Activated CD4-positive, CD25-positive, alpha-beta regulatory T cell (primary cell): ENCODE measurements at regions not wholly inside any gene's neighbourhood (a gene's known extent, or its start where the extent isn't known, plus 50 kb on each side); places are given as distances from the start of the nearest gene placed in this dataset.
A peak's percentile ranks its signal among the peaks of the same experiment; 100 is the strongest.
"Not testable (repeated sequence)": the region's sequence is repeated elsewhere in the genome, so short reads cannot be mapped to it uniquely, and the experiment has no call there.

Experiments
- DNase-seq, 4 experiments: peaks; one replicate each; lab custom pipeline; 2025; lab: John Stamatoyannopoulos, UW

DNA sequence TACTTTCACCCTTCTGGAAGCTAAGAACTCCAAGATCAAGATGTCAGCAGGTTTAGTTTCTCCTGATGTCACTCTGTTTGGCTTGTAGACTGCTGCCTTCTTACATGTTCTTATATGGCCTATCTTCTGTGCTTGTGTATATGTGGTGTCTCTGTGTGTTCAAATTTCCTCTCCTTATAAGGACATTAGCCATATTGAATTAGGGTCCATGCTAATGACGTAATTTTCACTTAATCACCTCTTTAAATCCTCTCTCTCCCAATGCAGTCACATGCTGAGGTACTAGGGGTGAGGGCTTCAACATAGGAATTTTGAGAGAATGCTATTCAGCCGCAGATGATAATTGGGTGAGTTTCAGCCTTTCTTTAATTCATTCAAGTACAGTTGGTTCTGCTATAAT lies 458.3 kb upstream of the SYT4 start:
- DNase-seq: no peak

DNA sequence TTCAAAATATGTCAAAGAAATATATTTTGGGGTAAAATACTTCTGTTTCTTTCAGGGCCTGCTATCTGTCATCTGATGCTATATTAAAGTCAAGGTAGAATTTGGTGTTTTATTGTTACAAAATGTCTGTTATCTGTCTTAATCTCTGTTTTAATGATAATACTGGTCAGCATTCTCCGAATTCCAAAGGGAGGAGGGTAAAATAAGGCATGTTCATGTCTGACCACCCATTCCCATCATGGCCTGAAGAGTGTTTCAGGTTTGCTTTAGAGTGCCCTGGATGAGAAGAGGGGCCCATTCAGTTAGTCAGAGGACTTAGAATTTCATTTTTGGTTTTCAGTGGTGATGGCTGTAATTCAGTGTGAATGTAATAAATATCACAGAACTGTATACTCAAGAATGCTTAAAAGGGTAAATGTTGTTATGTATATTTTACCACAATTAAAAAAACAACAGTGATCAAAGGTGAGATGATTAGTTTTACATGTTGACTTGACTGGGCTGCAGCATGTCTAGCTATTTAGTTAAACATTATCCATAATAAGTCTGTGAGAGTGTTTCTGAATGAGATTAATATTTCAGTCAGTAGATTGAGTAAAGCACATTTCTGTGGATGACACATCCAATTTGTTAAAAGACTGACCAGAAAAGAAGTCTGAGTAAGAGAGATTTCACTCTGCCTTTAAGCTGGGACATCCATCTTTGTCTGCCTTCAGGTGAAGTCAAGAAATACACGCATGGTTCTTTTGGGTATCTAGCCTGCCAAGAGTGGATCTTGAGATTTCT lies 467.9 kb upstream of the SYT4 start:
- no peak for DNase-seq

DNA sequence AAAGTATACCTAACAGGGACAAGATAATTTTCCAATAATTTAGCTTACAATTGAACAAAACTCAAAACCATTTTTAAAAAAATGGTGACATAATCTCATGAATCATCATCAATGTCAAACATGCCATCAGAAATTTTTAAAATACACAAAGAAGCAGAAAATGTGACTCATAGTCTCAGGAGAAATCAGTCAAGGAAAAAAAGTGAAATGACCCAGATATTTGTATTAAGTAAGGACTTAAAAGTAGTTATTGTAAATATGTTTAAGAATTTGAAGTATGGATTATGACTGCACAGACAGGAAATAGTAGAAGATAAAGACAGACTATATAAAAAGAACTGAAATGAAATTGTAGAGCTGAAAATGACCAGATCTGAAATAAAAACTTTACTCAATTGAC lies 473.9 kb upstream of the SYT4 start:
- no peak for DNase-seq

DNA sequence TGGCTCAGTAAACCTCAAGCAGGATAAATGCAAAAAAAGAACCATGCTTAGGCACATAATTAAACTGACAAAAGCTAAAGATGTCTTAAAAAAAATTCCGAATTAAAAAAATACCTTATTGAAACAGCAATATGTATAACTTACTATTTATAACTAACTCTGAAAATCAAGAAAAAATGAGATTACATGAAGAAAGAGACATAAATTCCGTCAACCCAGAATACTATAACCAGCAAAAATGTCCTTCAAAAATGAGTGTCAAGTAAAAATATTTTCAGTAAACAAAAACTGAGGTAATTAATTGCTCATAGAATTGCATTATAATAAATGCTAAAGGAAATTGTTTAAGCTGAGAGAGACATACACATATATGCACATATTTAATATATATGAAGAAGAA lies 474.5 kb upstream of the SYT4 start:
- DNase-seq: no peak

DNA sequence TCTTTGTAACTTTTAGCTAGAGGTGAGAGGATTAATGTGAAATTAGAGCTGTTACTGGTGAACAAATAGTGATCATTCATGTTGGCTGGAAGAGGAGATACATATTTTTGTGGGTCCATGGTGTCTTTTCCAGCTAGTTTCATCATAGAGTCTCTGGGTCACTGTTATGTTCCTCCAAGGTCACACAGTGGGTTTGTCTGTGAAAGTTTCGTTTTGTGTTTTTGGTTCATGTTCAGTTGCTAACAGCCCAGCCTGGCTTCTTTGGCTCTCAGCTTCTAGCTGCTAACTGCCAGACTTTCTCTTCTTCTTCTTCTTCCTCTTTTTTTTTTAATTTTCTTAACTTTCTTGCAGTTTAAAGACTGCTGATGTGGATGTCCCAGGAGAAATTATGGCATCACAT lies 480.0 kb upstream of the SYT4 start:
- DNase-seq: no peak

DNA sequence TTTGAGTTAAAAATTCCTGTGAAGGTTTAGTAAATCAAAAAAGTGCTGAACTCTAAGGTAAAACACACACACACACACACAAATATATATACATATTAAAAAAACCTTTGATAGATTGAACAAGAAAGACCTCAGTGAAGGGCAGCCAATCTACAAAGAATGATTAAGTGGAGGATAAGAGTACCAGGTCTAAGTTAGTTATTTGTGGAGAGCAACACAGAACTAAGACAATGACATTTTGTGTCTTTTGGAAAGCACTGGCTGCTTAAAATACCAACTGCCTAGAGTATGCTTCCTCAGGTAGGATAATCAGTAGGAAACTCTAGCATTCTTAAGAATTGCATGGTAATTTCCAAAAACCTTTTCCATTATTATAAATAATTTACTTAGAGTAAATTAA lies 481.4 kb upstream of the SYT4 start:
- DNase-seq: no peak

DNA sequence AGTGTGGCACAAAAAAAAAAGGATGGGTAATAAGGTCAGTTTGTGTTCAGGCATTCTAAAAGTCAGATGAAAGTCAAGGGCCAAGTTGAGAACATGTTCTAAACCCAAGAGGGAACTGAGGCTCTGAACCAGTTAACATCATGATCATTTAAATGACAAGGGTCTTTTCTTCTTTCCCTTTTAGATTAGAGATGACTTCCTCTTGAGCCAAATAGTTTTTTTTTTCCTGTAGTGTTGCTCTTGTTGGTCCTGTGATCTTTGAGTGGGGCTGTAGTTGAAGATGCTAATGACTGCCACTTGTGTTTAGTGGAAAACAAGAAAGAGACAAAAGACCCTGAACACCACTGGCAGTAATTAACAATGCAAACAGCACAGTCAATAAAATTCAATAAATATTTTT lies 482.7 kb upstream of the SYT4 start:
- no peak for DNase-seq

DNA sequence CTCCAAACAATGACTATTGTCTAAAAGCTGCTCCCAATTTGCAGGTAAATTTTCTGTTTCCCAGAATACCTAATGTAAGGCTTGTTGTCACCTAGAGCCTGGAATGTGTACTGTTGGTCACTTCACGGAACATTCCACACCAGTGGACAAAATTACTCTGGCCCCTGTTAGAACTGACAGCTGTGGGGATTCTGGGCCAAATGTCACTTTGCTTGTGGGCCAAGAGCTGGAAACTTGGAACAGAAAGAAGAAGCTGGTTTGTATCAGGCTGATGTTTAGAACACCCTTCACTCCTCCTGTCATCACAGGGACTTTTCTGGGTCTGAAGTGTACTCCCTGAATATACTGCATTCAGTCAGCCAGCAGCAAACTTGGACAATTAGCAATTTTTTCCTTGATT lies 495.6 kb upstream of the SYT4 start:
- no peak for DNase-seq

DNA sequence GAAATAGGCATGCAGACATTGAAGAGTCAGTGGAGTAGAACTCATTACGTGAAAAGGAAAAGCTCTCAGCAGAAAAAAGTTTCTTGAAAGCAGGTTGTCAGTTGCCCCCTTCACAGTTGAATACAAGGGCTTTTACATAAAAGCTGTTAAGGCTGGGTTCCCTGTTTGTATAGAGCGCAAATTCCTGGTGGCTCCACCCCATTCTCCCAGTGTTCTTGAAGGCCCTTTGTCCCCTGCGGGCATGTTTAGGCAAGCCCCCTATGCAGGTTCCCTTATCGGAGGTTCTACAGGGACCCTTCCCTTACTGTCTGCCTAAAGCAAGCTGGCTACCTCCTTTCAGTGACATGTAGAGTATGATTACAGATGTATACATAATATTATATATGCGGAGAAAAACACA lies 497.2 kb upstream of the SYT4 start:
- DNase-seq: peak in 1 of 4 experiments; percentile 0

DNA sequence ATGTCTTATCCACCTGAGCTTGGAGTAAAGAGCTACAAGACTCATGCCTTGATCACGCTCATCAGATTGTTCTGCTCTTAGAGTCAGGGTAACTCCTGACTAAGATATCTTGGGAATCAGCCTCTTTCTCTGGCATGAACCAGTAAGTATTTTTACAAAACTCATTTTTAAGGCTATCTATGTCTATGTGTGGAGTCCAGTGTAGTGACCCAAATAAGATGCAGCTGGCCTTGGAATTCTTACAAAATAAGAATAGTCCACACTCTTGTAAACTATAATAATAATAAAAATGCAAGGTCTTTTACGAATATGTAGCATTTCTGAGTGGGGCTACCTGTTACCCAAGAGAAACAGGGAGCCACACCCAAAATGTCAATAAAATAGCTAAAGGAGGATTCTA lies 498.3 kb upstream of the SYT4 start:
- no peak for DNase-seq

DNA sequence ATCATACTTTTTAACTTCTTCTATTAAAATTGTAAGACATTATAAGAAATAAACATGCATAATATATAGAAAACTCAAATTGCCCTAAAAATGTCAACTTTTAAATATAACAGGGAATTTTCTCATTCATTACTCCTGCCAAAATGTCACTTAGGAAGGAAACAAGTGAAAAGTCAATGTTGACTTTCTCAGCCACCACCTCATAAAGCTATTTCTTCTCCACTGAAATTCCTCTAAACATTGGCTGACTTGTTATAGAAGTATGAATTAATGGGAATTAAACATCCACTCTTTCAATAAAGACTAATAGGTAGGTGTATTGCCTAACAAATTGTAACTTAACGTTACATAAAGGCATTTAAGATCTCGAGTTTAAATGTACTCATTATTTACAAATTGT lies 499.7 kb upstream of the SYT4 start:
- DNase-seq: no peak

DNA sequence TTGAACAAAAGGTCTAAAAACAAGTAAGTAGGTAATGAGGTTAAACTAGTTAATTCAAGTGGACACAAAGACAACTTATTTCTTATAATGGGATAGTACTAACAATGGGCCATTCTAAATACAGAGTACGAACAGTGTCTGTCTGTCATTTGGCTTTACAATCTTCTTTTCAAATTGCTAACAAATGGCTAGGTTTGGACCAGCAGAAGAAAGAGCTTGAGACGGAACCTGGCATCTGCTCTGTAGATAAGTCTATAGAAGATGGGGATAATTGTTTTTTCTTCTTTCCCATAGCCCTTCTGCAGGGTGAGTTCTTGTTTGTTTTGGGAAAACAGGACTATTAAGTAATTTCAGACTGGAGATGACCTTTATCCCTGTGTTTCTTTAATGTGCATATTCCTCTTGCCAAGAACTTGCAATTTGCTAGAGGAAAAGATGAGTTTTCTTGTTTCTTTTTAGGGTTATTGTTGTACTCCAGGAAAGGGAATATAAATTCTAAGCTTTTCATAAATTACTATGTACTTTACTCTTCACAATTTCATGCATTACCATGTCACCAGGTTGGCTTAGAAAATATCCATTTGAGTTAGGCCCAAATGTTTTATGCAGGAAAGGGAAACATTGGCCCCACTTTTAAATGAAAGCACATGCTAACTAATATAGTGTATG lies 500.5 kb upstream of the SYT4 start:
- DNase-seq: no peak

DNA sequence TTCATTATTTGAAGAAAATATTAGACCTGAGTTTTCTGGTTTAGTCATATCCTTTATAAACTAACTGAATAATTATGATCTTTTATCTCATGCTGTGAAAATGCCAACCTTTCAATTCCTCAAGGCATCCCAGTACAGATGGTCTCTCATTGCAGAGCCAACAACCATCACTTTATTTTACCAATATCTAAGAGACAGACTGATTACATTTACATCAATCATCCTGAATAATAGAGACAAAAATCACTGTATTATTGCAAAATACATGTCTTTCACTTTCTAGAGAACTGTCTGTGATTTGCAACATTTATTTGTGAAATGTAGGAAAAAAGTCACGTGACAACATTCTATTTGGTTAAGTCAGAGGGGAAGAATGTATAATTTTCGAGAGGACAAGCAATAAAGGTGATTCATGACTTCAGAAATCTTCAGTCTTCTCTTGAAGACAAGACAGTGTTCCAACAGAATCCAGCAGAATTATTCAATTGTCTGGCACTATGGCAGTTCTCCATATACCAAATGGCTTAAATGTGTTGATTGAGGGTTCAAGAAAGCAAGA lies 503.6 kb upstream of the SYT4 start:
- DNase-seq: no peak

DNA sequence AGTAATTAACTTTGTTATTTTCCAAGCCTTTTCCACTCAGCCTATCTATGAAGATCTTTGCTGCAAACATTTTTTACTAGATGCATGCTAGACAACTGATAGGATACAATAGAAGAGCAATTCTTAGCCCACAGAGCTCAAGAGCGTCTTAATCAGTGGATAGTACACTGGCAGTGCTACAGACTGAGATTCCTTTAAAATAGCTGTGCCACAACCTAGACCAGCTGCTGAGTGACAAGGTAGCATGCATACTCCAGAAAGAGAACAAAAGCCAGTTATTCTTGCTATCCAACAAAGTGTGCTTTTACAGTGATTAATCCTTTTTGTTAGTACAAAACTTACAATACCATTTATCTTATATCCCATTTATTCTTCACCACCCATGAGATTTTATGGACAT lies 507.9 kb upstream of the SYT4 start:
- no peak for DNase-seq

DNA sequence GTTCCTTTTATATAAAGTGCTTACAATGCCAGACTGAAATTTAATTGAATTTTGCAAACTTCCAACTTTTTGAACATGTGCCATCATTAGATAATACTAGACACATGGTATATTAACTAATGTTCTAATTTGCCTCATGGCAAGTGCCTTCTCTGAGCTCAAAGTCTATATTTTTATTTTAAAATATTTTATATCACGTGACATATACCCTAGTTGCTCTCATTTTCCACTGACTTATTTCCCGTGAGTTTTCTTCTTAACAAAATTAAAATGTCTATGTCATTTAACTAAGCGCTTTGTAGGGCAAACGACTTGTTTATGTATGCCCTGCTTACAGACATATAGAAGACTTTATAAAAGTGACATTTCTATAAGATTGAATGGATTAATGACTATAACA lies 509.6 kb upstream of the SYT4 start:
- no peak for DNase-seq

DNA sequence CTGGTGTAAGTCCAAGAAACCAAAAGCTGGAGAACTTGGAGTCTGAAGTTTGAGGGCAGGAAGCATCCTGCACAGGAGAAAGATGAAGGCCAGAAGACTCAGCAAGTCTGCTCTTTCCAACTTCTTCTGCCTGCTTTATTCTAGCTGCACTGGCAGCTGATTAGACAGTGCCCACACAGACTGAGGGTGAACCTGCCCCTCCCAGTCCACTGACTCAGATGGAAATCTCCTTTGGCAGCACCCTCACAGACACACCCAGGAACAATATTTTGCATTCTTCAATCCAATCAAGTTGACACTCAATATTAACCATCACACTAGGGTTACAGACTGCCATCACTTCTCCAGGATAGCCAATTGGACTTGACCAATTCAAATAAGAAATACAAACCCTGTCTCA lies 510.4 kb upstream of the SYT4 start:
- DNase-seq: not testable (repeated sequence)

DNA sequence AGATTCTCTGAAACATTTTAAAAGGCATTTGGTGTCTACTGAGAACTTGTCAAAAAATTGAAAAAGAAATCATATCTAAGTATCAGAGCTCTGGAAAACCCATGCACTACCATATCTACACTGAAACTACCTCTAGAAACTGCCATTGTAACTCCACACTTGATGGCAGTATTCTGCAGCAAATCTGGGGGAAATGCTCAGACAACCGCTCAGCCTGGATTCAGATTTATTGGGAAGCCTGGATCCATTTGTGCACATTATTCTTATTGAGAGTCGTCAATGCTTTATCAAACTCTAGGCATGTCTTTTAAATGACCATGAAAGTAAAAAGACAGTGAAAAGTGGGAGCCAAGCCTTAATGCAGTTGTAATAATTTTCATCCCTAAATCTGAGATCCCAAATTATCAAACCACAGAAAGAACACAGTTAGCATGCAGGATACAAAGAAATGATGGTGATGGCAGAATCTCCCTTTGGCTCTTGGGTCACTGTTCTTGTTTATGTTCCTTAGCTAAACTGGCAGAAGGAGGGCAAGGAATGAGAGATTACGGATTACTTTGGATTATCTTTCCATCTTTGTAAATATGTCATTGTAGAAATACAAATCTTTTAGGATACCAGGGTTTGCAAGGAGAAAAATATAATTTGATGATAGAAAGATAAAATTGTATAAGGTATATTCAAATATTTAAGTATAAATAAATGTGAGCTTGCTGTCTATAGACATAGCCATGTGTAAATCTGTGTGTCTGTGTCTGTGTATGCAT lies 512.1 kb upstream of the SYT4 start:
- DNase-seq: no peak

DNA sequence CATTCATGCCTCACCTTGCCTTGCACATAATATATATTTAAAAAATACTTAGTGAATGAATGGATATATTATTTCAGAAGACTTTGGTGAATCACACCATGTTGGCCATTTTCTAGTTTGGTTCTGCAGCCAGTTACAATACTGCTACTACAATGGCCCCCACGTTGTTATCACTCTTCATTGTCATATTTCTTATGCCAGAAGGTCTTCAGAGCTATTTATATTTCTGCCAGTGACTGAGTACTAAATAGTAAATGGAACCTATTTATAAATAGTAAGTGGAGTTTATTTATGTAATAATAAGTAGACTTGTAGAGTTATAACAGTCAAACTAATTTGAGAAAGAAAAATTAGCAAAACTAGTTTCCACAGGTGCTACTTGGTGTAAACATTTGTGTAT lies 516.6 kb upstream of the SYT4 start:
- DNase-seq: no peak

DNA sequence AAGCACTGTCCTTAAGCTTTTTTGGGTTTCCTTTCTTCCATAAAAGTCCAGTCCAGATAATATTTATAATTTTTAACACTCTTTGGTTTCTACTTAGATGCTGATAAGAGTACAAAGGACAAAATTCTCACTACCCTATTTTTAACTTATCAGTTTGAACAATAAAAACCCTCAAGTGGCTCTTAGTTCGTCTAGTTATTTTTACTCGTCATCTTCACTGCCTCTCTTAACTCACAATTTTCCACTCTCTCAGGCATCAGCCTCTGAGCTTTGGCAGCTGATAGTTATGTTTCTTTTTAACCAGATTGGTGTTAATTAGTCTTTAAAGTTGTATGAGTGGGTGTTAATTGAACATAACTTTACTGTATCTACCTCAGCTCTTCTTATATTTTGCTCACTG lies 517.1 kb upstream of the SYT4 start:
- no peak for DNase-seq

DNA sequence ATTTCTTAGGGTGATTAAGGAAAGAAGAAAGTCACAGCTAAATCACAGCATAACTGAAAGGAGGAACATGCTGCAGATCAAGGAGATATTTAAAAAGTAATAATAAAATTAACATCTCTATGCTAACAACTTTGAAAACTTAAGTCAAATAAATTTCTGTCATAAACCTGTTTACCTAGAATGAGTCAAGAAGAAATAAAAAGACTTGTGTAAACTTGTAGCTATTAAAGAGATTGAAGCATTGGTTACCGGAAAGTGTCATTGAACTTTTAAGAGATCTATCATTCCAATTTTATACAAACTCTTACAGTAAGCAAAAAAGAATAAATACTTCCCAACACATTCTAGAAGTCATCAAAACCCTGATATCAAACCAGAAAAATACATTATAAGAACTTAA lies 520.1 kb upstream of the SYT4 start:
- no peak for DNase-seq

DNA sequence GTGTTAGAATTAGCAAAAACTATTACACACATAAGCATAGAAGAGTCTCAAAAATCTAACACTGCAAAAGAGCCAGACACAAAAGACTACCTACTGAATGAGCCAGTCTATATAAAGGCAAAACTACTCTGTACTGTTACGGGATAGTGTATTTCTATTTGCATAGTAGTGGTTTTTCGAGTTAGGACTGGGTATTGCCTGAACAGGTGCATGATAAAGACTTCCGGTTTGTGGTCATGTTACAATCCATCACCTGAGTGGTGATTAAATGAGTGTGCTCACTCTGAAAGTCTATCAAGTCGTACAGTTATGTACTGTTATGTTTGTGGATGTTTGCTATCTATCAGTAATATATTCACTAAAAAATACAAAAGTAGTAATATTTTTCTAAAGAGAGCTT lies 523.3 kb upstream of the SYT4 start:
- no peak for DNase-seq

DNA sequence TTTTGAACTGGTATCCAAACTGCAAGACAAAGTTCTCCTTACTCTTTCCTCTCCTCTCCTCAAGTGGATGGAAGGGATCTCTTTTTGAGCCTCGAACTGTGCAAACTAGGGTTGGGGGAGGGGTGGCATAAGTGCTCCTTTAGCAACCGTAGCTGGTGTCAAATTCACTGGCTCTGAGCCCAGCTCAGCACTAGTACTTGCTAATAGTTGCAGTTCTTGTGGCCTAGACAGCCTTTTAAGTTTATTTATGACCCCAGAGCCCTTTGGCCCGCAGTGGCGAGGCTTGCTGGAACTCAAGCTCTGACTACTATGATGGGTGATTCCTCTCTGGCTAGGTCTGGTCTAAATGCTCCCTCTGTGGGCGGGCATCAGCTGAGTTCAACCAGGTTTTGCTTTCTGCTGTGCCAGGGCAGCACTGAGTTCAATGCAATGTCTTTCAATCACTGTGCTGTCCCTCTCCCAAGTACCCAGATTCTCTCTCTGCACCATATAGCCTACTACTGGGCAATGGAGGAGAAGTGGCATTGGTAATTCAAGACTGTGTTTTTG lies 528.4 kb upstream of the SYT4 start:
- DNase-seq: no peak

DNA sequence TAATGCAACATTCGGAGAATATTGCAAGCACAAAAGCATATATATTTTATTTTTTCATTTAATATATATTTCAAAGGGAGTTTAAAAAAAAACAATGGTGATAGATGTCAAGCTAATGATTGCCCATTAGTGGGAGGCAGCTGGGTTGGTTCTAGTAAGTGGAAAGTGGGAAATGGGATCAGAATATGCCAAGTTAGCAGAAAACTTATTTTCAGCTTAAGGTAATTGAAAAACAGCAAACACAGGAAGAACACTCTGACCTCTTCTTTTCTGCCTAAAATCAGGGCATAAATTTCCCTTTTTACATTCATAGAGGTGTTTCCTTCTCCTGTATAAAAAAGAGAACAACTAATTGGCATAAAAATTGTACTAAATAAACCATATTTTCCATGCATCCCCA lies 535.3 kb upstream of the SYT4 start:
- DNase-seq: no peak
